ENCODE measurements at regions not wholly inside any gene's neighbourhood (a gene's known extent, or its start where the extent isn't known, plus 50 kb on each side); places are given as distances from the start of the nearest gene placed in this dataset.

DNA sequence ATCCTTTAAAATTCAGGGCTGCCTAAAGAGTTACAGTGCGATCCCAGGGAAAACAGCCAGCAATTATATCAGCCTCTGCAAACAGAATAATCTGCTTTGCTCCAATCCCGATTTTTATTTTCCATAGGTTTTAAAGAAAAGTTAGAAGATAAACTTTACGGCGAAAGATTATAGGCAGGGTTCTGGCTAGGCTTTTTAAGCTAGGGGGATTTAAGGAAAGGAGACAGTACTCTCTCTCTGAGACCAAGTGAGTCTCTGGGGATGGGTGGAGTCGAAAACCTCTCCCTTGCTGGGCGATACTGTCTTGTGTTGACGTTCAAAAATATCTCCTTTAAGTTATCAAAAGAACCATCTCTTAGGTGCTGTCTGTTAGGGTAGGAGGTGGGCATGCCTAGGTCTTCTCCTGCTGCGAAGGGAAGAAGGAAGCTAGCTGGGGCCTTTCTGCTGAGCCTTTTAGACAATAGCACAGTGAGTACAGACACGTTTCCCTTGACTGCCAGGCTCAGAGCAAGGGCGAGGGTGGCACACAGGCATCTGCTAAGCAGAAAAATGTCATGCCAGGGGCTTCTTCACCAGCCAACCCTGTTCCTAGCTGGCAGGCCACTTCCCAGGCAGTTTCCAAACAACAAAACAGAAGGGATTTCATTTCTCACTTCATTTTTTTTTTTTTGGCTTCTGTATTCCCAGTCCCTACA is 167.9 kb upstream of the MAF start:
- no peak for DNase-seq

GRCh38 chr16:79767421-79768275 is 167.1 kb upstream of the MAF start:
- DNase-seq: no peak

- DNase-seq: no peak
Observed at GRCh38 chr16:79765901-79766394, 165.4 kb upstream of the MAF start.

DNA sequence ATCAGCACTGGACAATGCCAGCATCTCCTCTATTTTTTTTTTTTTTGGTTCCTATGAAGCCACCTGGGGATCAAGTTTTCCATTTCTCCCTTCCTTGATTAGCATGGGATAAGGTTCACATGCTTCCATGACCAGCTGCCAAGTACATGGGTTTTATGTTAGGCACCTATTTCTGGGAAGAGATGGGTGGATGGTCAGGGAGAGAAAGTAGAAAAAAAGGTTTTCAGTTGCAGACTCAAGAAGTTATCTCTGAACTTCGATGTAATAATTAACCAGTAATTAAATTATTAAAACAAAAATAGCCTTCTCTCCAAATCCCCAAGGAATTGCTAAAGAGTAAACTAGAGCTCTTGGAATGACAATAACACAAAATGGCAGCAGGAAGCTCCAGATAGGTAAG is 164.9 kb upstream of the MAF start:
- DNase-seq: no peak

DNA sequence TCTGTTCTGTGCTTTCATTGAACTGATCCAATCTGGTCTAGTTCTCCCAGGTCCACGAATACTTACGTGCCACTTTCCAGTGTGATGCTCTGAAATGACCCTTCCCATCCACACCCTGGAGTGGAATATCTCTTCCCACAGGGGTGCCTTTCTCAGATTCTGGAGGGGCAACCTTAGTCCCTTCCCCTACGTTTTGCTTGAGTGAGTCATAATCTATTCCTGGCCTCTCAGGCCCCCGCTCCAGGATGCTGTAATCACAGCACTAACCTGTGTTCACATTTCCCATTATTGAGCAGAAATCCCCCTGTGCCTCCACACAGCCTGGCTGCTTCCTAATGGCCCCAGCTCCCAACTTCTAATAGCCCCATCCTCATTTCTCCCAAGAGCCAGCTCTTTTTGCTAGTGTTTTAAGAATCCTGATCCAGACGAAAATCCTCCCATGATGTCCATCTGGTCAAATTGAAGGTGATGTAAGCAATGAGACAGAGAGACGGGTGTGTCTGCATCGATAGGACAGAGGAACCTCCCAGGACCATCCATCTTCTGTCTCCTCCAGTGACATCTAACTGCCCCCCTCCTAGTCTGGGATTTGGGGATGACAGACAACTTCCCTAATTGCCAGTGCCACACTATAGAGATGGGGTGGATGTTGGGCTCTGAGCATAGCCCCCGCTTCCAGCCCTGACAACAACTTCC is 164.0 kb upstream of the MAF start:
- no peak for DNase-seq

DNA sequence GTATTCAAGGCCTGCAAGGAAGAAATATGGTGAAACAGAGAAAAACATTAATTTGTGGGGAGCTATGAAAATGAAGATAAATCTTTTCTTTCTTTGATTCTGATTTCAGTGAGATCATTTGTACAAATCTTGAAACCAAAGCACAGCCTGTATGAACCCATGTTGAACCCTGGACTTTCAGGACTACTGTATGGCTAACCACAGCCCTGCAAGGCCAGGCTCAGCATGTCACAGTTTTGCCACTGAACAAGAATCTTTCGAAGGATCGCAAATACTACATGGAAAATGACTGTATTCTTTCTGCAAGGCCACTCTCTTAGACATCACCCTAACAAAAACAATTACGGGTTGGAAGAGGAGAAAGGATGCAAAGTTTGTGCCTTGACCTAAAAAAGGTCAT is 161.7 kb upstream of the MAF start:
- no peak for DNase-seq

- DNase-seq: no peak
Observed at GRCh38 chr16:79758615-79759346, 158.2 kb upstream of the MAF start.

- no peak for DNase-seq
Observed at GRCh38 chr16:79757968-79758367, 157.4 kb upstream of the MAF start.

GRCh38 chr16:79757163-79757562 is 156.6 kb upstream of the MAF start:
- DNase-seq: no peak

DNA sequence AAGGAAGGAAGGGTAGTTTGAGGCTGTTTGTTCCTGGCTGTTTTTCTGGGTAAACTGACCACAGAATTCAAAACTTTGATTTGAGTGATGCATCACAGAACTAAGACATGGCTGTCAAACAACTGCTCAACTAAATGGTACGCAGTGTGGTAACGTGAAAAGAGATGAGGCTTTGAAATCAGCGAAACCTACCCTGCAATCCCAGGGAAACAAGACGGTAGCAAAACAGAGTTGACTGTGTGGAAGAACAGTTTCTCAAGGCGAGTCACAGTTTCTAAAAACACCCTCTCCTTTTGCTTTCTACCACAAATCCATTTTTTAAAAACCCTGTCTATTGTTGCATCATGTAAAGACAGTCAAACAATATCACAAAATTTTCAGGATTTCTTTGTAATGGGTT is 156.0 kb upstream of the MAF start:
- no peak for DNase-seq

DNA sequence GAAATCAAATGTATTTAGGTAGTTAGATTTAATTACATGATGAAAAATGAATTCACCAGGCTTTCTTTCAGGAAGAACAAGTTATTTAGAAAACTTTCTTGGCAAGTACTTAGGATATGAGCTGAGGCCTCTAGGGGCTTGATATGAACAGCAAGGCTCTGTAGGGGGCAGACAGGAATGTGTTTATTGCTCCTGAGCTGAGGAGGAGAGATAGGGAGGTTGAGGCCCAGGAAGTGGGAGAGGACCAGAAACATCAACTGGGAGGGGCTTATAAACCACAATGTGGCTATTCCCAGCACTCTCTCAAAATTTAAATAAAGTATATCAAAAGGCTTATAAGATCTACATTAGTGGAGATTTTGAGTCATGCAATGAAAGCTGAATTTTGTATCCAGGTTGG is 154.0 kb upstream of the MAF start:
- no peak for DNase-seq

DNA sequence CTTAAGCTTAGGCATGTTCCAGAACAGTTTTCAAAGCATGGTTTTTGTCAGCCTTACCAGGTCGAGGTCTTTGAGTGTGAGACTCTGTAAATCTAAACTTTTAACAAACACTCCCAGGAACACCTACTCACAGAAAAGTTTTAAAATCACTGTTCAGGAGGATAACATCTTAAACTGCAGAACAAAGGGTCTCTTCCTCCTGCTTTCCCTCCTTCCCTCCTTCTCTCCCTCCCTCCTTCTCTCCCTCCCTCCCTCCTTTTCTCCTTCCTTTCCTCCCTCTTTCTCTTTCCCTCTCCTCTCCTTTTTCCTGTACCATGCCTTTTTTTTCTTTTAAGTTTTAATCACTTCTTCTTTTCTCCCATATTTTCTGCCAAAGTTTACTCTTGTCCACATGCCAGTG is 153.5 kb upstream of the MAF start:
- no peak for DNase-seq

- DNase-seq: no peak
Observed at GRCh38 chr16:79753286-79753685, 152.7 kb upstream of the MAF start.

DNA sequence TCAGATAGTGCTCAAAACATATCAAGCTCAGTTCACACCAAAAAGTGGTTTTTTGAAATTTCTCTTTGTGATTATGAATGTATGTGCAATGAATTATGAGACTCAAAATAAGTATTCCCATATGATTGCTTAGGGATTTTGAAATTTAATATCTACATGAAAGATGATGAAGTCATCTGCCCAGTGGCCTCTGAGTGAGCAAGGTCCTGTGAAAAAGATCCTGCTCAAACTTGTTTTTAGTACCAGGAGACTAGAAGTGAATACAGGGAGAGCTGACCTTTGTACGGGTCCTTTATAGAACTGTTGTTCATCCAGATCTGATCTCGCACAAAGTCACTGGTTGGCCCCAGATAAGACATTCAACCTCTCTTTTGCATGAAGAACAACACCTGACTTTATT is 151.9 kb upstream of the MAF start:
- no peak for DNase-seq

DNA sequence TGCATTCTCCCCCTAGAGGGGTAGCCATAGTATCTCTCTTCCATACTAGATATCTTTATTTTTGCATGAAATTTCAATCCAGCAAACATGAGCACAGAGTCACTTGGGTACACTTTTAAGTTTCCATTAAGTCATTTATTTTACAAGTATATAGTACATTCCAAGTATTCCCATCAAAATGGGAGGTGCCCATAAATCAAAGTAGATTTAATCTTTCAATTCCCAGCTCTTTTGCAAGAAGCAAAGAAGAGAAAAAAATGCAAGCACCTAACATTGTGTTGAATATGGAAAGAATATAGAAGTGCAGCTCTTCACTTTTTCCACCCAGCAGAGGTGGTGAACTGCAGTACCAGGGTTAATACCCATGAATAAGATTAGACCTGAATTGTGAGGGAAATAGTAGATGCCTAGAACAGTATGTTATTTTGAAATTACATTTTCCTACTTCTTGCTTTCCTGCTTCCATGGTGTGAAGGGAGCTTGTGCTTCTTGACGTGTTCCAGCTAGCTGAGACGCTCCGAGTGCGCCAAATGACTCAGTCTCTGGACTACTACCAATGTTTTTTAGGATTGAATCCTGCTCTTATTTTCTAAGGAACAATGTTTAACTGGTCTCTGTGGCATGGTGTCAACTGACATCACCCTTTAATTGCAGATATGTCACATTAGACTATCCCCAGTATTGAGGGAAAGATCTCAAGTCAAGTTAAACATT is 151.1 kb upstream of the MAF start:
- DNase-seq: no peak

DNA sequence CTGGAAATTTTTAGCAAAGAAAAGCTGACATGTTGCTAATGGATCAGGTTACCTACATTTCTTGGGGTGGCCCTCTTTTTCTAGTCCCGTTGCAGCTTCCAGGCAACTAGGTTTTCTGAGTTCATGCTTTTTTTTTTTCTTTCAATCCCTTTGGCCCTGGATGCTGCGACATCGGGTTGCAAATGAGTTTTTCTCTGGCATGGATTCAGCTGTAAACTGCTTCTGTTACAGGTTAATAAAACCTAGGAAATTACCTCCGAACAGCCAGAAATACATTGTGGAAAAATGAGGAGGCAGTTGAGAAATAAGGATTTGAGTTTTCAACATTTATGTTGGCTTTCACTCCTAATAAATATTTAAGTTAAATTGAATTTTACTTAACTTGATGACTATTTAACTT is 149.8 kb upstream of the MAF start:
- DNase-seq: no peak

- no peak for DNase-seq
Observed at GRCh38 chr16:79748629-79749028, 148.1 kb upstream of the MAF start.

DNA sequence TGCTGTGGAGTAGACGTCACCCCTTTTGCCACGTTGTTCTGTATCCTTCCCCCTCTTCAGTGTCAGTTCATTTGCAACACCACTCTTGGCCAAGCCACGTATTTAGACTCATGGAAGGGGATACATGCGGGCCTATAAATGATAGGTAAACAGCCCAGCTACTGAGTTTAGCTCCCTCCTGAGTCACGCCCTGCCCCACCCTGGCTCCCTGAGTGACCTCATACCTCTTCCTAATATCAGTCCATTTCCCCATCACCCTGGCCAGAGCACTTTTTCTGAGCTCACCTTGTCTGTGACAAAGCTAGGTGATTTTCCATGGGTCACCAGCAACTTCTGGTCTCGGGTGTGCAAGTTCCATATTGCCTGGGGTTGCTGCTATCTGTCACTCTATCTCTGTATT is 147.2 kb upstream of the MAF start:
- no peak for DNase-seq

DNA sequence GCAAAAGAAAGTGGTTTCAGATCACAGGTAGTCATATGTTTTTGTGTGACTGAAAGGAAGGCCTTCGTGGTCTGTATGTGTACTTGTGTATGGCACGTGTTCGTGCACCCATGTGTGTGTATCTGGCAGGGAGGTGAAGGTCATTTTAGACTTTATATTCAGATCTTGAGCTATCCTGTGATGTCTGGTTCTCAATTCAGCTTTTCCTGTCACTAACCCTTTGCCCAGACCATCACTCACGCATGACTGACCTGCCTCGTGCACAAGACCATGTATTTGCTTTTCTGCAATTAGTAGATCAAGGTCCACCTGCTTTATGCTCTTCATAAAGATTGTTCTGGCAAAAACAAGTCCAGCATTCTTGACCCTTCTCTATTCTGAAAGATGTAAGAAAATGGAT is 139.7 kb upstream of the MAF start:
- no peak for DNase-seq

DNA sequence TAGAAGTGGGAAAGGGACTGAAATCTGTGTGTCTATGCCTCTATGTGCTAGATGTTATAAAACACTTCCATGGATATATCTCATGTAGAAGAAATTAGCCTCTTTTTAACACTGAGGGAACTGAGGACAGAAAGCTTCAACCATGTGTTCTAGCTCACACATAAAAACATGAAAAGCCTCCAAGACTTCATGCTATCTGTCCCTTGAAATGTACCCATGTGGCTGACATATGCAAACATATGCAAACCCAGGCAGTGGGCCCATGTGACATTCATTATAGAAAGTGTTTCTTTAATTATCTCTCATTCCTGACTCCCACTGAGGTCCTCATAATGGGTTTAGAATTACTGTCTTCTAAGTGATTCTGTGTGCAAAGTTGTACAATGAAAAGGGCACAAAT is 134.7 kb upstream of the MAF start:
- DNase-seq: no peak

- DNase-seq: no peak
Observed at GRCh38 chr16:79734721-79735120, 134.2 kb upstream of the MAF start.

DNA sequence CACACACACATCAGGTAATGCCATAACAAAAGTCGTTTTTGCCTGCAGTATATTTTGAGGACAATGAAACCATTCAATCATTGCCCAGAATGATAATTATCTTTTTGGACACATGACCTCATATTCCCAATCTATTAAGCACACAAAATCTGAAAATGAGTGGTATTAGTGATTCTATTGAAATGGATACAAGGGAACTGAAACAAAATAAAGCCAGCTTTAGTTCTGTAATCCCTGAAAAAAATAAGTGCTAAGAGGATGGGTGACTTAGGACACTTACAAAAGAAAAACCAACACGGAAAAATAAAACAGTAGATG is 128.3 kb upstream of the MAF start:
- no peak for DNase-seq
